Neural crest cell (in vitro differentiated cells): ENCODE measurements at regions not wholly inside any gene's neighbourhood (a gene's known extent, or its start where the extent isn't known, plus 50 kb on each side); places are given as distances from the start of the nearest gene placed in this dataset.
A peak's percentile ranks its signal among the peaks of the same experiment; 100 is the strongest.

Experiments
- DNase-seq: peaks from one replicate; pipeline ENCODE4 v3.0.0; 2021; ENCODE audit warnings: low read depth, mixed read lengths, low spot score
- H3K27ac Mint-ChIP-seq: one replicate; pipeline ENCODE4 v1.8.0; 2021; ENCODE audit warnings: mild to moderate bottlenecking, mixed read lengths; ENCODE audit not compliant: unreplicated experiment
- H3K27me3 Mint-ChIP-seq: 2 replicates; pipeline ENCODE4 v1.8.0; 2021; ENCODE audit warnings: low read depth, mild to moderate bottlenecking, mixed read lengths
- H3K36me3 Mint-ChIP-seq: 2 replicates; pipeline ENCODE4 v1.8.0; 2021; ENCODE audit warnings: low read depth, mild to moderate bottlenecking, mixed read lengths
- H3K4me1 Mint-ChIP-seq: 2 replicates; pipeline ENCODE4 v1.8.0; 2021; ENCODE audit warnings: mixed read lengths
- H3K4me3 Mint-ChIP-seq: one replicate; pipeline ENCODE4 v1.8.0; 2021; ENCODE audit warnings: mild to moderate bottlenecking, mixed read lengths
- H3K9me3 Mint-ChIP-seq: 2 replicates; pipeline ENCODE4 v1.8.0; 2021; ENCODE audit warnings: mixed read lengths
- CTCF ChIP-seq: fragments of 200-600 bp; sonication (generic); conservative IDR thresholded peaks from 2 replicates; pipeline ENCODE4 v1.5.0; 2021; ENCODE audit warnings: antibody characterized with exemption, mild to moderate bottlenecking

GRCh38 chr9:2560180-2560579 is 61.4 kb upstream of the VLDLR start:
- no peak for TF ChIP-seq CTCF
- Mint-ChIP-seq H3K27ac (no peak overlapping the region), H3K27me3 (no peaks in the 10 kb centered on the region), H3K36me3 (peaks cover 10% of the 10 kb centered on the region), H3K4me1 (no peaks in the 10 kb centered on the region), H3K4me3 (no peak overlapping the region), H3K9me3 (peaks cover 21% of the 10 kb centered on the region)
- DNase-seq: no peak

GRCh38 chr9:2565676-2566340 is 55.8 kb upstream of the VLDLR start:
- Mint-ChIP-seq H3K27me3 (no peaks in the 10 kb centered on the region), H3K36me3 (peaks cover 3% of the 10 kb centered on the region), H3K4me1 (no peaks in the 10 kb centered on the region), H3K9me3 (peaks cover 11% of the 10 kb centered on the region), H3K27ac (no peak overlapping the region), H3K4me3 (no peak overlapping the region)
- DNase-seq: no peak
- TF ChIP-seq CTCF: no peak

- Mint-ChIP-seq H3K4me3 (no peak overlapping the region), H3K27ac (no peak overlapping the region), H3K4me1 (no peaks in the 10 kb centered on the region), H3K36me3 (no peaks in the 10 kb centered on the region), H3K27me3 (no peaks in the 10 kb centered on the region), H3K9me3 (no peaks in the 10 kb centered on the region)
- DNase-seq: no peak
- no peak for TF ChIP-seq CTCF
Observed at GRCh38 chr9:2567922-2568321, 53.7 kb upstream of the VLDLR start.

- Mint-ChIP-seq H3K4me3 (no peak overlapping the region), H3K27me3 (no peaks in the 10 kb centered on the region)
Observed at GRCh38 chr9:2568689-2569088, 52.9 kb upstream of the VLDLR start.

GRCh38 chr9:2570615-2571479 is 50.7 kb upstream of the VLDLR start:
- H3K4me1 Mint-ChIP-seq: no peaks in the 10 kb centered on the region
- DNase-seq: no peak
- peak overlapping the region; percentile 23 for H3K27ac Mint-ChIP-seq
- no peak overlapping the region for H3K4me3 Mint-ChIP-seq
- no peak for TF ChIP-seq CTCF
- no peaks in the 10 kb centered on the region for H3K27me3 Mint-ChIP-seq
- no peaks in the 10 kb centered on the region for H3K9me3 Mint-ChIP-seq
- no peaks in the 10 kb centered on the region for H3K36me3 Mint-ChIP-seq

More at GRCh38 chr9:2568689-2569088, 52.9 kb upstream of the VLDLR start:
- no peak for DNase-seq
- Mint-ChIP-seq H3K36me3 (no peaks in the 10 kb centered on the region), H3K9me3 (no peaks in the 10 kb centered on the region), H3K27ac (no peak overlapping the region), H3K4me1 (no peaks in the 10 kb centered on the region)
- TF ChIP-seq CTCF: no peak
